ENCODE measurements at regions not wholly inside any gene's neighbourhood (a gene's known extent, or its start where the extent isn't known, plus 50 kb on each side); places are given as distances from the start of the nearest gene placed in this dataset.

GRCh38 chr13:61052175-61052574 is 363.5 kb downstream of the PCDH20 start:
- no peak for TF ChIP-seq CTCF (IDR thresholded peaks at IDR 0.05; ENCODE audit: low read depth, low read length, missing control alignments)
- no peak for DNase-seq (ENCODE audit: low read depth)
- H3K4me3 ChIP-seq (ENCODE audit: low read depth, low read length), result no peak overlapping the region

- H3K4me3 ChIP-seq (ENCODE audit: low read depth, low read length), result no peak overlapping the region
- no peak for TF ChIP-seq CTCF (IDR thresholded peaks at IDR 0.05; ENCODE audit: low read depth, low read length, missing control alignments)
- DNase-seq (ENCODE audit: low read depth), result no peak
Observed at GRCh38 chr13:61045251-61045650, 370.4 kb downstream of the PCDH20 start.

- no peak overlapping the region for H3K4me3 ChIP-seq (ENCODE audit: low read depth, low read length)
- TF ChIP-seq CTCF (IDR thresholded peaks at IDR 0.05; ENCODE audit: low read depth, low read length, missing control alignments), result no peak
- no peak for DNase-seq (ENCODE audit: low read depth)
Observed at GRCh38 chr13:61040181-61040580, 375.5 kb downstream of the PCDH20 start.

GRCh38 chr13:61039302-61039701 is 376.3 kb downstream of the PCDH20 start:
- no peak for DNase-seq (ENCODE audit: low read depth)
- no peak overlapping the region for H3K4me3 ChIP-seq (ENCODE audit: low read depth, low read length)
- no peak for TF ChIP-seq CTCF (IDR thresholded peaks at IDR 0.05; ENCODE audit: low read depth, low read length, missing control alignments)

GRCh38 chr13:61036715-61037114 is 378.9 kb downstream of the PCDH20 start:
- DNase-seq (ENCODE audit: low read depth), result no peak
- TF ChIP-seq CTCF (IDR thresholded peaks at IDR 0.05; ENCODE audit: low read depth, low read length, missing control alignments), result no peak
- no peak overlapping the region for H3K4me3 ChIP-seq (ENCODE audit: low read depth, low read length)

GRCh38 chr13:61030445-61030844 is 385.2 kb downstream of the PCDH20 start:
- H3K4me3 ChIP-seq (ENCODE audit: low read depth, low read length), result no peak overlapping the region
- TF ChIP-seq CTCF (IDR thresholded peaks at IDR 0.05; ENCODE audit: low read depth, low read length, missing control alignments), result no peak
- no peak for DNase-seq (ENCODE audit: low read depth)

GRCh38 chr13:61029064-61029463 is 386.6 kb downstream of the PCDH20 start:
- no peak overlapping the region for H3K4me3 ChIP-seq (ENCODE audit: low read depth, low read length)
- peak; percentile 3 for TF ChIP-seq CTCF (IDR thresholded peaks at IDR 0.05; ENCODE audit: low read depth, low read length, missing control alignments)
- DNase-seq (ENCODE audit: low read depth), result no peak
